Ovary (tissue), 3 donors: ENCODE measurements at regions not wholly inside any gene's neighbourhood (a gene's known extent, or its start where the extent isn't known, plus 50 kb on each side); places are given as distances from the start of the nearest gene placed in this dataset.

ENCODE experiments used
- CTCF ChIP-seq, 3 donors: fragments of 450-650 bp in 2 of 3; fragments of 200-600 bp in 1 of 3; IDR thresholded peaks; one replicate each; pipeline versions ENCODE4 v1.5.1 to v1.8.0; 2016 to 2022; ENCODE audit warnings: antibody characterized with exemption in 3 of 3, mild to moderate bottlenecking in 1 of 3
- EP300 ChIP-seq: sonication (generic); formaldehyde crosslinking; IDR thresholded peaks from one replicate; pipeline ENCODE4 v1.6.1; 2017; ENCODE audit warnings: antibody characterized with exemption
- POLR2A ChIP-seq: fragments of 450-650 bp; IDR thresholded peaks from one replicate; pipeline ENCODE4 v1.6.1; 2017; ENCODE audit warnings: antibody characterized with exemption, mild to moderate bottlenecking, moderate library complexity
- donor health status: DM: no; HTN: no; CAD: no.

GRCh38 chr3:95994338-95994737, 820.1 kb upstream of the EPHA6 start:
- TF ChIP-seq CTCF (IDR thresholded peaks at IDR 0.05) (no peak), POLR2A (no peak), EP300 (no peak)
